HG03342 (cell line): ENCODE measurements at regions not wholly inside any gene's neighbourhood (a gene's known extent, or its start where the extent isn't known, plus 50 kb on each side); places are given as distances from the start of the nearest gene placed in this dataset.
"Not testable (repeated sequence)": the region's sequence is repeated elsewhere in the genome, so short reads cannot be mapped to it uniquely, and the experiment has no call there.

Experiments used
- ATAC-seq: cut with Tn5 transposase; IDR thresholded peaks from one replicate; pipeline ENCODE4 v1.9.1; 2021; ENCODE audit warnings: mild to moderate bottlenecking, moderate library complexity; ENCODE audit not compliant: unreplicated experiment

DNA sequence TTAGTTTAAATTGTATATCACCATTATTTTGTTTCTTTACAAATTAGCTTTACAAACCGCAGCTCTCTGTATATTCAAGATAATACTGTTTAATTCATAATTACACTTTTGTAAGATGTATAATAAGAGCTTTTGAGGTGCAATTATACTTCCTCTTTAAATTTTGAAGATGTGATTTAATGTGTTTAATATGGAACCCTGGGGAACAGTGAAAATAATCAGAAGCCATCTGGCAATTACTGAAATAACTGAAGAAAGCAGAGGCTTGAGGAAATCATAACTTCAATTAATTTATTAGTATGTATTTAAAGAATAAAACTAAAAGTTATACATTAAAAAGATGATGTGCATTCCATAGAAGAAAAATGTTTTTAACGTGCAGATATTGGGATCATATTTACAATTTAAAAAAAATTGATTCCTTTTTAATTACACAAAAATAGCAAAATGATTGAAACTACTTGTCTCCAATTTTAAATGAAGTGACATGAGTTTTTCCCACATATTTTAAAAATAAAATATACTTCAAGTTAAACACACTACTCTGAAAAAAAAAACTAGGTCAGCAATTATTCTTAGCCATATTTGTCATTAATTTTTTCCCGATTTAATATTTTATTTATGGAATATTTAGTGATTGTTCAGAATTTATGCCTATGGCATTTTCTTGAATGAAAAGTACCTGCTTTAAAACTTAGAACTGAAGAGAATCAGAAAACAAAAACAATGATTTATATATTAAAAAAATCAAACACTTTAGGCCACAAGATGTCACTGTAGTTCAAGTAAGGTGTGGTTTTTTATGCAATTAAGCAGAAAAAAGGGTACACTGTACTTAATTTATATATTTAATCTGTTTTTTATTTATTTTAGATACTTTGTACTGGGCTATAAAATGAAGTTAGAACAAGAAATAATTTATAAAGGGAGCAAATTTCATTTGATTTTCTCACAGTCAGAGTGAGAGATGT, 942.7 kb upstream of the NDST4 start:
- no peak for ATAC-seq

- ATAC-seq = no peak
Measured at GRCh38 chr4:116027311-116027710, 913.9 kb upstream of the NDST4 start.

- no peak for ATAC-seq
Measured at GRCh38 chr4:116024954-116025708, 911.7 kb upstream of the NDST4 start.

GRCh38 chr4:116023049-116023448, 909.6 kb upstream of the NDST4 start:
- ATAC-seq = no peak

DNA sequence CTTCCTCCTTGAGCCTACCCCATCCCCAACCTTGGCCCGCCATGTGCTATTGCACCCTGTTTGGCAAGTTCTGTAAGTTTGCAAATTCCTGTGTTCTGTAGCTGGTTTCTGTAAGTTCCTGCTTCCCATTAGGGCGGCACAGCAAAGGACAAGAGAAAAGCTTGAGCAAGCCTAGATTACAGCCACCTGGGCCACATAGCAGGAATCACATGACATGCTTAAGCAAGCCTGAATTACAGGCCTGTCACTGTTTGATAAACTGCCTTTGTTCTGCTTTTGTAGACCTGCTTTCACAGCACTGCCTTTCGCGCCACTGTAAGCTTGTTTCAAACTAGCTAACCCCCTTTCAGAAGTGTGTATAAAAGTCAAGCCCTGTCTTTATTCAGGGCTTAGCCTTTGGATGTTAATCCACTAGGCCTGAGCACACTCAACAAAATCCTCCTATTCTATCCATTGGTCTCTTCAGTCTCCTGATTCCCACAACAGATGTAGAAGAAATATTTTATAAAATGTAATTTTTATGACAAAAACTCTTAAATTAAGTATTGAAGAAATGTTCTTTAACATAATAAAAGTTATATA, 906.8 kb upstream of the NDST4 start:
- ATAC-seq = no peak

GRCh38 chr4:116018831-116019230, 905.4 kb upstream of the NDST4 start:
- no peak for ATAC-seq

DNA sequence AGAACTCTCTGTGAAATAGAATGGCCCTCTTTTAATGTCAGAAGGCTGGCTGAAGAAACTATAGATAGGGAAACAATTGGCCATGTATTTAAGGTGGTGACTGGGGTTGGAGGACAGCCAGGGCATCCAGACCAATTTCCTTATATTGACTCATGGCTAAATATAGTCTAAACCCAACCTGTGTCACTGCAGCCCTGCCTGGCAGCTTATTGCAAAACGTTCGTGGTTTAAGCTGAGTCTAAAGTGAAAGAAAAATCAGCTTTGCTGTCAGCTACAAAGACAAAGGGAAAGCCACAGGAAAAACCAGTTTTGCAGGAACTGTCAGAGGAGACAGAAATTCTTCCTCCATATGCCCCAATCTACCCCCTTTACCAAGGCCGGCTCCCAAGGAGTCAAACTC, 902.8 kb upstream of the NDST4 start:
- ATAC-seq = no peak

- no peak for ATAC-seq
Measured at GRCh38 chr4:116015549-116015948, 902.1 kb upstream of the NDST4 start.

DNA sequence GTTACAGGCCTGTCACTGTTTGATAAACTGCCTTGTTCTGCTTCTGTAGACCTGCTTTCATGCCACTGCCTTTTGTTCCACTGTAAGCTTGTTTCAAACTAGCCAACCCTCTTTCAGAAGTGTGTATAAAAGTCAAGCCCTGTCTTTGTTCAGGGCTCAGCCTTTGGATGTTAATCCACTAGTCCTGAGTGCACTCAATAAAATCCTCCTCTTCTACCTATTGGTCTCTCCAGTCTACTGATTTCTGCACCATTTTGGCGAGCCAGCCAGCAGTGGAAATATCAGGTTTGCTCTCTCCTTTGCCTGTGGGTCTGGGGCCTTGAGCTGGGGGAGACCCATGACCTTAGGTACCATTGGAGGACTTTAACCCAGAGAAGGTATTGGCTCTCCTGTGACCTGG, 901.6 kb upstream of the NDST4 start:
- ATAC-seq = no peak

DNA sequence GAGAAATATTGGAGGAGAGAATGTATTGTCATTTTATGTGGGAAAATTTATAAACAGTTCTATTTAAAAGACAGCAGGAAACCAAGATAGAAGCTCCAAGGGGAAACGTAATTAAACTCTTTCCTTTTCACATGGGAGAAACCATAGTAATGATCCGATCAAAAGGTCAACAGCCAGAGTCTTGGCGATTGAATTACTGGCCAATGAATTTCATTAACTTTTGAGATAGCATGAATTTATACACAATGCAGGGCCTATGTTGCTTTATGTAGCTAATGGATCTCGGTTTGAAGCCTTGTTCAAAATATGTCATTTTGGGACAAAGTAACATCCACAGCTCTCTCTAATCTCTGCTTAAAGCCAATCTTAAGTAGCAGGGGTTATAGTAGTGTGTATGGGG, 897.5 kb upstream of the NDST4 start:
- no peak for ATAC-seq

DNA sequence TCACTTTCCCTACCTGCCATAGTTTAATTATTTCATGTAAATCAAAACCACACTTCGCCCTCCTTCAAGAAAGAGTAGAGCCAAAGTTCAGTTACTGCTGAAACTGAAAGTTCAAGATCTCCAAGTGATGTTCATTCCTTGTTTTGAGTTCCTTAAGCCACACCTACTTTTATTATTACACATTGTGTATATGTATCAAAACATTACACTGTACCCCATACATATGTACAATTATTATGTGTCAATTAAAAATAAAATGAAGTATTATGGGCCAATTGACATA, 892.3 kb upstream of the NDST4 start:
- ATAC-seq = no peak

DNA sequence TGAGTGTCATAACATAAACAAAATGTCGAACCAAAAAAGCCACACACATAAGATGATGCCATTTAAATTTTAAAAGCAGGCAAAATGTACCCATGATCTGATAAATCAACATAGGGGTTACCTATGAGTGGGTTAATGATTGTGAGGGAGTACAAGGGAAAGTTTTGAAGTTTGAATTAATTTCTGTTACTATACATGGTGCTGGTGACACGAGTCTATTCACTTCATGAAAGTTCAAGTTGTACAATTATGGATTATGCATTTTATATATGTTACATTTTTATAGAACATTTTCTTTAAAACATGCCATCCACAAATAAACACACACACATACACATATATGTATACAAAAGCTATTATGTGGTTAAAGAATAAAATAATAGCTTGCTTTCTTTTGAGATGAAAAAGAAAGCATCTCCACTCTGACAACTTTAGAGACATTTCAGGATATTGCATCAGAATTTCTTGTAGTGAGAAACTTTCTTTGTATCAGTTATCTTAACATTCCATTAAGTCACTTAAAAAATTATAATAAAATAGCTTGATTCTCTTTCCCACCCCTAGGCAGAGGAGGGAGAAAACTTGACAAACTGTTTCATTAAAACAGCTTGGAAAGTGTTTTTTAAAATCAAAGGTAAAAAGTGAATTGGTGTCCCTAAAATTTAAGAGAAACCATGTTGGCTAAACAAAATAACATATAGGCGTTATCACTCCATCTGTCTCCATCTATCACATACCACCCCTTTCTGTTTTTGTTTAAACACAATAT, 891.8 kb upstream of the NDST4 start:
- no peak for ATAC-seq

DNA sequence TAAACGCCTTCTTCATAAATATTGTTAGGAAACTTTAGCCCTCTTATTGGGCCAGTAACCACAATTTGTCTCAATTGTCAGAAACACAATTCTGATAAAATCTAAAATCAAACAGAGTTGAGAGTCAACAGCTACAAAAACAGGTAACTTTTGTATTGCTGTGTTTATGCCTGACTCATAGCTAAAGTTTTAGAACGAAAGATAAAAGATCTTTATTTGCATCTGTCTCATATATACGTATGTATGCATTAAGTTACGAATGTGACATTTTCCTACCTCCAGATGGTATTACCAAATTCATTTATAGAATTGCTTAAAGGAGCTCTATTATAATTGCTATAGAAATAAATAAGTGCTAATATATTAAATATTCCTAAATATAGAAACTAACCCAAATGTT, 887.9 kb upstream of the NDST4 start:
- ATAC-seq = no peak

- no peak for ATAC-seq
Measured at GRCh38 chr4:115986573-115986972, 873.2 kb upstream of the NDST4 start.

- ATAC-seq = not testable (repeated sequence)
Measured at GRCh38 chr4:115975421-115976001, 862.1 kb upstream of the NDST4 start.

- ATAC-seq = no peak
Measured at GRCh38 chr4:115973768-115974167, 860.3 kb upstream of the NDST4 start.

DNA sequence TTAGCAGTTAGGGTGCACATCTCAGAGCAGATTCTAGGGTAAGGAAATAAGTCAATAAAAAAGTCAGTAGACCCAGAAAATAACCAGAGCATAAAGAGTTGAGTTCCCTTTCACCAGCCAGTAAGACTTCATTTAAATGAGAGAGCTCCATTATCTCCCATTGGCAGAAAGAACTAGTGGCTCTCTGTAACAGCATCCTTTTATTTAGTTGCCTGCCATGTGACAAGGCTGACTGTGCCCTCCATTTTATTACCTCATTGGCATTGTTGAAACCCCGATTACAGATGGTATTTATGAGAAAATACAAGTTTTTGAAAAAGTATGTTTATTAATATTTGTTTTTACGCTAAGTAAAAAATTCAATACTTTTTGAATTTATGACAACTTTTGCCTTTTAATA, 859.5 kb upstream of the NDST4 start:
- no peak for ATAC-seq

DNA sequence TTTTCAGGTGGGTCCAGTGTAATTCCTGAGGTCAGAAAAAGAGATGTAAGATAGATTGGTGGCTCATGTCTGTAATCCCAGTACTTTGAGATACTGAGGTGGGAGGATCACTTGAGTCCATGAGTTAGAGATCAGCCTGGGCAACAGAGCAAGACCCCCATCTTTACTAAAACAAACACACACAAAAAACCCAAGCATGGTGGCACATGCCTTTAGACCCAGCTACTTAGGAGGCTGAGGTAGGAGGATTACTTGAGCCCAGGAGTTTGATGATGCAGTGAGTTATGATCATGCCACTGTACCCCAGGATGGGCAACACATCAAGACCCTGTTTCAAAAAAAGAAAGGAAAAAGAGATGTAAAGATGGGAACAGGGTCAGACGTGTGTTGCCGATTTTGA, 857.4 kb upstream of the NDST4 start:
- ATAC-seq = no peak

DNA sequence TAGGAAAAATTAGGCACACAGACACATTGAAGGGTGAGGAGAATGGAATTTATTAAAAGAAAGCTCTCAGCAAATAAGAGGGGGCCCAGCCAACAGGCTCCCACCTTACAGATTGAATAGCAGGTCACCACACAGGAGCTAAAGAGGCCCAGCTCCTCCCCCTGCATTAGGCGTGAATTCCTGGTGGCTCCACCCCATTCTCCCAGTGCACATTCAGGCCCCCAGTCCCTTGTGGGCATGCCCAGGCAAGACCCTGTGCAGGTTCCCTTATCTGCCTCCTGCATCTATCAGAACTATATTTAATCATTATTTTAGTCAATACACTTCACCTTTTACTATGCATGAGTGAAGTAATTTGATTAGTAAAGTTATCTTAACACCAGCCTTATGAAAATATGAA, 856.3 kb upstream of the NDST4 start:
- ATAC-seq = no peak

- no peak for ATAC-seq
Measured at GRCh38 chr4:115965588-115965987, 852.2 kb upstream of the NDST4 start.
